ENCODE measurements at regions not wholly inside any gene's neighbourhood (a gene's known extent, or its start where the extent isn't known, plus 50 kb on each side); places are given as distances from the start of the nearest gene placed in this dataset.

DNA sequence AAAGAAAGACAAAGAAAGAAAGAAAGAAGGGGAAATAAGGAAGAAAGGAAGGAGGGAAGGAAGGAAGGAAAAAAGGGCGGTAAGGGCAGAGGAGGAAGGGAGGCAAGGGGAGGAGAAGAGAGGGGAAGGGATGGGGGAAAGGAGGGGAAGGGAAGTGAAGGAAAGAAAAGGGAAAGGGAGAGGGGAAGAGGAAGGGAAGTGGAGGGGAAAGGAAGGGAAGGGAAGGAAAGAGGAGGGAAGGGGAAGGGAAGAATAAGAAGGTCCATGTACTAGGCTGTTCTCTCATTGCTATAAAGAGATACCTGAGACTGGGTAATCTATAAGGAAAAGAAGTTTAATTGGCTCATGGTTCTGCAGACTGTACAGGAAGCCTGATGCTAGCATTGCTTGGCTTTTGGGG is 217.1 kb downstream of the ENC1 start:
- ChIA-PET POLR2A (no interaction called here), CTCF (no interaction called here)
- Histone ChIP-seq H3K36me3 (ENCODE audit: control insufficient read depth in 2 of 2, insufficient read depth in 1 of 2, low read length in 2 of 2) (no peaks in the 10 kb centered on the region), H3K4me1 (ENCODE audit: control insufficient read depth, insufficient read depth, low read length) (no peaks in the 10 kb centered on the region), H3K4me3 (ENCODE audit: low read depth, low read length) (no peak overlapping the region), H3K9me3 (ENCODE audit: control insufficient read depth, insufficient read depth, low read depth, low read length) (no peaks in the 10 kb centered on the region), H3K27ac (ENCODE audit: extremely low read depth, low read depth, low read length) (no peak overlapping the region)
- no peak for TF ChIP-seq ZNF830 (tag by site-specific recombination; IDR thresholded peaks at IDR 0.05; ENCODE audit: low read depth)
- TF ChIP-seq ZNF266 (tag by site-specific recombination; IDR thresholded peaks at IDR 0.05; ENCODE audit: low read depth), result no peak
- TF ChIP-seq, protein P1, sequence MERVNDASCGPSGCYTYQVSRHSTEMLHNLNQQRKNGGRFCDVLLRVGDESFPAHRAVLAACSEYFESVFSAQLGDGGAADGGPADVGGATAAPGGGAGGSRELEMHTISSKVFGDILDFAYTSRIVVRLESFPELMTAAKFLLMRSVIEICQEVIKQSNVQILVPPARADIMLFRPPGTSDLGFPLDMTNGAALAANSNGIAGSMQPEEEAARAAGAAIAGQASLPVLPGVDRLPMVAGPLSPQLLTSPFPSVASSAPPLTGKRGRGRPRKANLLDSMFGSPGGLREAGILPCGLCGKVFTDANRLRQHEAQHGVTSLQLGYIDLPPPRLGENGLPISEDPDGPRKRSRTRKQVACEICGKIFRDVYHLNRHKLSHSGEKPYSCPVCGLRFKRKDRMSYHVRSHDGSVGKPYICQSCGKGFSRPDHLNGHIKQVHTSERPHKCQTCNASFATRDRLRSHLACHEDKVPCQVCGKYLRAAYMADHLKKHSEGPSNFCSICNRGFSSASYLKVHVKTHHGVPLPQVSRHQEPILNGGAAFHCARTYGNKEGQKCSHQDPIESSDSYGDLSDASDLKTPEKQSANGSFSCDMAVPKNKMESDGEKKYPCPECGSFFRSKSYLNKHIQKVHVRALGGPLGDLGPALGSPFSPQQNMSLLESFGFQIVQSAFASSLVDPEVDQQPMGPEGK (tag by site-specific recombination; IDR thresholded peaks at IDR 0.05), result no peak
- no peak for TF ChIP-seq ZNF658 (tag by site-specific recombination; IDR thresholded peaks at IDR 0.05)
- peak; percentile 64 for TF ChIP-seq ZNF366 (tag by site-specific recombination; conservative IDR thresholded peaks at IDR 0.05)
- TF ChIP-seq PRDM1 (tag by site-specific recombination; IDR thresholded peaks at IDR 0.05), result peak; percentile 77

DNA sequence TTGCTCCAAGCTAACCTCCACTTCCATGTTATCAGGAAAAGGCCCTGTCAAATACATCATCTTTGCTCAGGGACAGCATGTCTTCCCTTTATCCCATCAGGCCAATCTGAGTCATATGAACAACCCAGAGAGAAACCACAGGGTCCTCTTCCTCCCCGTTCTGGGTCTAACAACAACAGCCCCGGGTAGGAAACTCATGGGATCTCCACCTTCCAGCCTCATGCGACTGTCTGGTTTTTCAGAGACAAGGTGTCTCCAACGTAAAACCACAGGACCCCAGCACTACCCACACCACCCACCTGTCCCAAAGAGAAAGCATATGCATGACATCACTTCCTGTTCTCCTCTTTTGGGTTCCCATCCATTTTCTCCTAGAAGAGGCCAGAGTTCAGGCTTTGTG is 217.9 kb downstream of the ENC1 start:
- ChIA-PET CTCF (no interaction called here), POLR2A (no interaction called here)
- TF ChIP-seq EGR2 (tag by site-specific recombination; IDR thresholded peaks at IDR 0.05; ENCODE audit: low read depth), result no peak
- no peak for TF ChIP-seq ZNF747 (tag by site-specific recombination; IDR thresholded peaks at IDR 0.05)
- TF ChIP-seq WT1 (tag by site-specific recombination; IDR thresholded peaks at IDR 0.05), result no peak
- TF ChIP-seq ZNF768 (tag by site-specific recombination; IDR thresholded peaks at IDR 0.05), result no peak
- no peak for TF ChIP-seq ZNF555 (tag by site-specific recombination; conservative IDR thresholded peaks at IDR 0.05)
- TF ChIP-seq ZNF677 (tag by site-specific recombination; IDR thresholded peaks at IDR 0.05), result no peak
- no peak for TF ChIP-seq ZNF626 (tag by site-specific recombination; IDR thresholded peaks at IDR 0.05)
- no peak for TF ChIP-seq ZNF391 (tag by site-specific recombination; IDR thresholded peaks at IDR 0.05; ENCODE audit: borderline replicate concordance, low read depth)
- no peak for TF ChIP-seq ZNF785 (tag by site-specific recombination; IDR thresholded peaks at IDR 0.05)
- TF ChIP-seq, protein P2, sequence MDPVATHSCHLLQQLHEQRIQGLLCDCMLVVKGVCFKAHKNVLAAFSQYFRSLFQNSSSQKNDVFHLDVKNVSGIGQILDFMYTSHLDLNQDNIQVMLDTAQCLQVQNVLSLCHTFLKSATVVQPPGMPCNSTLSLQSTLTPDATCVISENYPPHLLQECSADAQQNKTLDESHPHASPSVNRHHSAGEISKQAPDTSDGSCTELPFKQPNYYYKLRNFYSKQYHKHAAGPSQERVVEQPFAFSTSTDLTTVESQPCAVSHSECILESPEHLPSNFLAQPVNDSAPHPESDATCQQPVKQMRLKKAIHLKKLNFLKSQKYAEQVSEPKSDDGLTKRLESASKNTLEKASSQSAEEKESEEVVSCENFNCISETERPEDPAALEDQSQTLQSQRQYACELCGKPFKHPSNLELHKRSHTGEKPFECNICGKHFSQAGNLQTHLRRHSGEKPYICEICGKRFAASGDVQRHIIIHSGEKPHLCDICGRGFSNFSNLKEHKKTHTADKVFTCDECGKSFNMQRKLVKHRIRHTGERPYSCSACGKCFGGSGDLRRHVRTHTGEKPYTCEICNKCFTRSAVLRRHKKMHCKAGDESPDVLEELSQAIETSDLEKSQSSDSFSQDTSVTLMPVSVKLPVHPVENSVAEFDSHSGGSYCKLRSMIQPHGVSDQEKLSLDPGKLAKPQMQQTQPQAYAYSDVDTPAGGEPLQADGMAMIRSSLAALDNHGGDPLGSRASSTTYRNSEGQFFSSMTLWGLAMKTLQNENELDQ (tag by site-specific recombination; IDR thresholded peaks at IDR 0.05; ENCODE audit: low read depth), result no peak
- TF ChIP-seq ZNF837 (tag by site-specific recombination; IDR thresholded peaks at IDR 0.05), result no peak
- TF ChIP-seq ZNF2 (tag by site-specific recombination; IDR thresholded peaks at IDR 0.05), result no peak
- TF ChIP-seq ZNF600 (tag by site-specific recombination; IDR thresholded peaks at IDR 0.05), result no peak
- TF ChIP-seq ZXDB (tag by site-specific recombination; IDR thresholded peaks at IDR 0.05), result no peak
- no peak for TF ChIP-seq ZNF221 (tag by site-specific recombination; IDR thresholded peaks at IDR 0.05; ENCODE audit: borderline replicate concordance)
- no peaks in the 10 kb centered on the region for H3K4me1 ChIP-seq (ENCODE audit: control insufficient read depth, insufficient read depth, low read length)
- H3K27ac ChIP-seq (ENCODE audit: extremely low read depth, low read depth, low read length), result no peak overlapping the region
- no peaks in the 10 kb centered on the region for H3K36me3 ChIP-seq (ENCODE audit: control insufficient read depth in 2 of 2, insufficient read depth in 1 of 2, low read length in 2 of 2)
- no peak overlapping the region for H3K4me3 ChIP-seq (ENCODE audit: low read depth, low read length)
- no peaks in the 10 kb centered on the region for H3K9me3 ChIP-seq (ENCODE audit: control insufficient read depth, insufficient read depth, low read depth, low read length)

Measured in HEK293 (cell line).